Tibial nerve (tissue), 4 donors: ENCODE measurements at regions not wholly inside any gene's neighbourhood (a gene's known extent, or its start where the extent isn't known, plus 50 kb on each side); places are given as distances from the start of the nearest gene placed in this dataset.

ENCODE experiments used
- DNase-seq, 2 donors: peaks; one replicate each; pipeline ENCODE4 v3.0.0-alpha.2; 2019; ENCODE audit warnings: low spot score in 2 of 2
- H3K27ac ChIP-seq, 4 donors: fragments of 200-600 bp; sonication (generic) in 3 of 4; one replicate each; pipeline ENCODE4 v1.5.1; 2017 to 2019; ENCODE audit warnings: mild to moderate bottlenecking in 1 of 4
- H3K27me3 ChIP-seq, 2 donors: fragments of 200-600 bp; sonication (generic) in 1 of 2; one replicate each; pipeline versions ENCODE4 v1.5.1 to v1.6.0; 2017 to 2019
- H3K36me3 ChIP-seq, 3 donors: fragments of 200-600 bp; sonication (generic); one replicate each; pipeline ENCODE4 v1.5.1; 2018 to 2019
- H3K4me1 ChIP-seq, 4 donors: fragments of 200-600 bp; sonication (generic) in 3 of 4; one replicate each; pipeline ENCODE4 v1.5.1; 2017 to 2019
- H3K4me3 ChIP-seq, 4 donors: fragments of 200-600 bp; sonication (generic) in 3 of 4; one replicate each; pipeline ENCODE4 v1.5.1; 2017 to 2019; ENCODE audit warnings: mild to moderate bottlenecking in 1 of 4, moderate library complexity in 1 of 4
- H3K9me3 ChIP-seq, 4 donors: fragments of 200-600 bp; sonication (generic) in 3 of 4; one replicate each; pipeline ENCODE4 v1.5.1; 2017 to 2019
- EP300 ChIP-seq, 2 donors: sonication (generic); formaldehyde crosslinking; IDR thresholded peaks; one replicate each; pipeline ENCODE4 v1.6.1; 2017; ENCODE audit warnings: antibody characterized with exemption in 2 of 2, mild to moderate bottlenecking in 1 of 2
- POLR2A ChIP-seq, 2 donors: fragments of 450-650 bp; IDR thresholded peaks; one replicate each; pipeline ENCODE4 v1.6.1; 2017; ENCODE audit warnings: antibody characterized with exemption in 2 of 2, mild to moderate bottlenecking in 2 of 2, moderate library complexity in 2 of 2
- WGBS, 2 donors: methylation state at CpG; one replicate each; pipeline ENCODE4 v1.1.5; 2018; 5-methylcytosine and 5-hydroxymethylcytosine counted together
- TF ChIP-seq, protein P1 (sequence below), 5 experiments: fragments of 200-600 bp in 3 of 5; fragments of 450-650 bp in 2 of 5; sonication (generic) in 3 of 5; IDR thresholded peaks; one replicate each; pipeline ENCODE4 v1.5.1; 2016 to 2019; ENCODE audit warnings: antibody characterized with exemption in 5 of 5, mild to moderate bottlenecking in 3 of 5, moderate library complexity in 2 of 5

DNA sequence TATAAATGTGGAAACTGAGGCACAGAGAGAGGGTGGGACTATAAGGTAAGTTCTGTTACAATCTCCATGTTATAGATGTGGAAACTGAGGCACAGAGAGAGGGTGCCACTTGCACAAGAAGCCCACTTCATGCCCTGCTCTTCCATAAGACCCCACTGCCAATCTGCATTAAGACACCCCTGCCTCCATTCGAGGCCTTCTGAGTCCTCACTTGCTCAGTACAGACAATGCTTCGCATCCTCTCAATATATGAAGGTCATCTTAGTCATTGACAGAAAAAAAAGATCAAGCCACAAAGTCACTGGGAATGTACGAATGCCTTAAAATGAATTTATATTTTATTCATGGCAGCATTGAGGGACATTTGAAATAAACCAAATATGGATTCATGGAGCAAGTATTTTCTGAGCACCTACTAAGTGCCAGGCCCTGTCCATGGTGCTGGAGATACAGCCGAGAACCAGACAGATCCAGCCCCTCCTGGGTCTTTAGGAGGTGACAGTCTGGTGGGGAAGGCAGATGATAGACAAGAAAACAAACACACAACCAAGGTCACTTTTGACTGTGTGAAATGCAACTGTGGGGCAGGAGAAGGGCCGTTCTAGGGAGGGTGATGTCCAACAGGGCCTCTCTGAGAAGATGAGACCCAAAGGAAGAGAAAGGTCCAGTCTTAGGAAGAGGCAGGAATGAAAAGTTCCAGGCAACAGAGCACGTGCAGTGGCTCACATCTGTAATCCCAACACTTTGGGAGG lies 92.5 kb upstream of the PTPN1 start:
- TF ChIP-seq, protein P1, sequence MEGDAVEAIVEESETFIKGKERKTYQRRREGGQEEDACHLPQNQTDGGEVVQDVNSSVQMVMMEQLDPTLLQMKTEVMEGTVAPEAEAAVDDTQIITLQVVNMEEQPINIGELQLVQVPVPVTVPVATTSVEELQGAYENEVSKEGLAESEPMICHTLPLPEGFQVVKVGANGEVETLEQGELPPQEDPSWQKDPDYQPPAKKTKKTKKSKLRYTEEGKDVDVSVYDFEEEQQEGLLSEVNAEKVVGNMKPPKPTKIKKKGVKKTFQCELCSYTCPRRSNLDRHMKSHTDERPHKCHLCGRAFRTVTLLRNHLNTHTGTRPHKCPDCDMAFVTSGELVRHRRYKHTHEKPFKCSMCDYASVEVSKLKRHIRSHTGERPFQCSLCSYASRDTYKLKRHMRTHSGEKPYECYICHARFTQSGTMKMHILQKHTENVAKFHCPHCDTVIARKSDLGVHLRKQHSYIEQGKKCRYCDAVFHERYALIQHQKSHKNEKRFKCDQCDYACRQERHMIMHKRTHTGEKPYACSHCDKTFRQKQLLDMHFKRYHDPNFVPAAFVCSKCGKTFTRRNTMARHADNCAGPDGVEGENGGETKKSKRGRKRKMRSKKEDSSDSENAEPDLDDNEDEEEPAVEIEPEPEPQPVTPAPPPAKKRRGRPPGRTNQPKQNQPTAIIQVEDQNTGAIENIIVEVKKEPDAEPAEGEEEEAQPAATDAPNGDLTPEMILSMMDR (IDR thresholded peaks at IDR 0.05) = no peak
- TF ChIP-seq EP300 (IDR thresholded peaks at IDR 0.05) = no peak
- TF ChIP-seq POLR2A (IDR thresholded peaks at IDR 0.05) = no peak
- DNase-seq = no peak
- Histone ChIP-seq H3K27me3 (no peaks in the 10 kb centered on the region), H3K9me3 (peaks cover 0 to 15% (median 0%) of the 10 kb centered on the region in 4 donors), H3K27ac (peak overlapping the region; percentile 95 to 100 (median 97)), H3K36me3 (no peaks in the 10 kb centered on the region), H3K4me1 (peaks cover 0 to 40% (median 30%) of the 10 kb centered on the region in 4 donors), H3K4me3 (no peak overlapping the region)
- 75 to 80% methylated on average over 6 of the region's 6 CpGs for WGBS, 2 donors

DNA sequence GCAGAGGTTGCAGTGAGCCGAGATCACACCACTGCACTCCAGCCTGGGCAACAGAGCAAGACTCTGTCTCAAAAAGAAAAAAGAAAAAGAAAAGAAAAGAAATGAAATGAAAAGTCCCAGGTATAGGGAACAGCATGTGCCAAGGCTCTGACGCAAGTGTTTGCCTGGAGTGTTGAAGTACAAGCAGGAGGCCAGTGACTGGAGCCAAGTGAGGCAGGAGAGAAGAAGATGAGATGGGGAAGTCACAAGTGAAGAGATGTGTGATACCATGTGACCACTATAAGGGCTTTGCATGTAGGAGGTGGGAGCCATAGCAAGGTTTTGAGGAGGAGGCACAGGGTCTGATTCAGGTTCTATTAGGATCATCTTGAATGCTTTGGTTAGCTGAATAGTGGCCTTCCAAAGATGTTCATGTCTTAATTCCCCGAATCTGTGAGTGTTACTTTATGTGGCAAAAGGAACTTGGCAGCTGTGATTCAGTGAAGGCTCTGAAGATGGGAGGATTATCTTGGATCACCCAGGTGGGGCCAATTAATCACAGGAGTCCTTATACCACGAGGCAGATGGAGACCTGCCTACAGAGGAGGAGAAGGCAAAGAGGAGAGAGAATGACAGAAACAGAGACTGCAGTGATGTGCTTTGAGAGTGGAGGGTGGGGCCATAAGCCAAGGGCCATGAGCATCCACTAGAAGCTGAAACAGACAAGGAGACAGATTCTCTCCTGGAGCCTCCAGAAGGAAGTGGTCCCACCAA lies 91.1 kb upstream of the PTPN1 start:
- Histone ChIP-seq H3K9me3 (peaks cover 0 to 10% (median 0%) of the 10 kb centered on the region in 4 donors), H3K36me3 (no peaks in the 10 kb centered on the region), H3K27me3 (no peaks in the 10 kb centered on the region), H3K27ac (peak overlapping the region in 2 of 4 donors; percentile 45 to 96), H3K4me3 (no peak overlapping the region), H3K4me1 (peaks cover 4 to 54% (median 39%) of the 10 kb centered on the region in 4 donors)
- 84 to 86% methylated on average over 4 of the region's 4 CpGs for WGBS, 2 donors
- no peak for DNase-seq
- TF ChIP-seq, protein P1 (IDR thresholded peaks at IDR 0.05) = no peak
- TF ChIP-seq EP300 (IDR thresholded peaks at IDR 0.05) = peak in 1 of 2 donors; percentile 59

DNA sequence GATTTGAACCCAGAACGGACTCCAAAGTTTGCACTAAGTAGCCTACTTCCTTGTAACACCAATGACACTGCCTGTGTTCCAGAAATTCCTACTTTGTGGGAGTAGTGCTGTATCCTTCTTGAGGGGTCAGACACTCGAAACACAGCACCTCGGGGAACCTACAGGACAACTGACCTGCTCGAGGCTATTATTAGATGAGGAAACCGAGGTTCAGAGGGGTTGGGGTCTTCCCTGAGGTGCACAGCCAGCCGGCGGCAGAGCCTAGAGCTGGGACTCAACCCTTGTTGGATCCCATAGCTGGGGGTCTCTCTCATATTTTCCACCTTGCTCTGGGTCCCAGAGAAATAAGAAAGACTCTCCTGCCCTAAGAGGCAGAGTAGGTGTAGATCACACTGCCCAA lies 89.8 kb upstream of the PTPN1 start:
- Histone ChIP-seq H3K36me3 (no peaks in the 10 kb centered on the region), H3K27me3 (no peaks in the 10 kb centered on the region), H3K27ac (peak overlapping the region in 2 of 4 donors; percentile 17 to 96), H3K4me3 (no peak overlapping the region), H3K4me1 (peaks cover 4 to 50% (median 31%) of the 10 kb centered on the region in 4 donors), H3K9me3 (peaks cover 0 to 6% (median 0%) of the 10 kb centered on the region in 4 donors)
- 94 to 96% methylated on average over 7 of the region's 7 CpGs for WGBS, 2 donors
- TF ChIP-seq EP300 (IDR thresholded peaks at IDR 0.05) (no peak), POLR2A (IDR thresholded peaks at IDR 0.05) (no peak)
- TF ChIP-seq, protein P1 (IDR thresholded peaks at IDR 0.05) = no peak
- DNase-seq = no peak

DNA sequence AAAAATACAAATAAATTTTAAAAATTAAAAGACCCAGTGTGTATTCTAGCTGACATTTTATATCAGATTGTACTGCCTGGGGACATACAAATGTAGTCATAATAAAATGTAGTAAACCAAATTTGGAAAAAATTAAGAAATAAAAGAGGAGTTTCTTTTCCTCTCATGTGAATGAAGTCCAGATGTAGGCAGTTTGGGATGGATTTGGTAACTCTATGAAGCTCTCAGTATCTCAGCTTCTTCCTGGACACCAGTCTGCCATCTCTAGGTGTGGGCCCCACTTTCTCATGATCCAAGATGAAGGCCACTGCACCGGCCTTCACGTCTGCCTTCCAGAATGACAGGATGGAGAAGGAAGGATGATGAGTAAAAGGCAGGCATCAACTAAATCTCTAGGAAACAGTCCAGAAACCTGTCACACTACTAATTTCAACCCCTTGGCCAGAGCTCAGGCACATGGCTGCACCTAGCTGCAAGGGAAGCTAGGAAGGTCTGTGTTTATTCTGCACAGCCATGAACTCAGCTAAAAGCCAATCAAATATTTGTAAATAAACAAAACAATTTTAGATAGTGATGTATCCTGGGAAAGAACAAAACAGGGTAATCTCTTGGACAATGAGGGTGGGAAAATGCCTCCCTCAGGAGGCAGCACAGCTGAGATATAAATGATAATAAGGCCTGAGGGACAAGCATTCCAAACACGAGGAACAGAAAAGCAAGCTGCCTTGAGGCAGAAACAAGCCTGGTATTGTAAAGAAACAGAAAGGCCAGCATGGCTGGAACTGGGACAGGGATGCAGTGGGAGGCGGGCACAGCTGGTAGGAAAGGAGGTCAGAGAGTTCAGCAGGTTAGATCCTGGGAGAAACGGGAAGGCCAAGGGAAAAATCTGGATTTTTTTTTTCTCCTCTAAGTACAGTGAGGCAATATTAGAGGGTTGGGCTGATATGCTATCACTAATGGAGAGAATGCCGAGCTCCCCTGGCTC lies 88.5 kb upstream of the PTPN1 start:
- Histone ChIP-seq H3K27me3 (no peaks in the 10 kb centered on the region), H3K36me3 (no peaks in the 10 kb centered on the region), H3K4me1 (peaks cover 4 to 37% (median 20%) of the 10 kb centered on the region in 4 donors), H3K9me3 (peaks cover 0 to 6% (median 0%) of the 10 kb centered on the region in 4 donors), H3K27ac (peak overlapping the region; percentile 40 to 96 (median 88)), H3K4me3 (no peak overlapping the region)
- DNase-seq = no peak
- WGBS, 2 donors = 82 to 85% methylated on average over 6 of the region's 6 CpGs
- TF ChIP-seq, protein P1 (IDR thresholded peaks at IDR 0.05) = no peak
- TF ChIP-seq EP300 (IDR thresholded peaks at IDR 0.05) (no peak), POLR2A (IDR thresholded peaks at IDR 0.05) (no peak)
